AG09319 (cell line): ENCODE measurements at regions not wholly inside any gene's neighbourhood (a gene's known extent, or its start where the extent isn't known, plus 50 kb on each side); places are given as distances from the start of the nearest gene placed in this dataset.

ENCODE experiments used
- DNase-seq: peaks from one replicate; pipeline ENCODE4 v3.0.0-alpha.2; 2010; ENCODE audit warnings: low read depth; ENCODE audit errors: extremely low read depth
- CTCF ChIP-seq: IDR thresholded peaks from 2 replicates; pipeline ENCODE4 v1.5.1; 2011; ENCODE audit warnings: low read depth, mild to moderate bottlenecking, inconsistent platforms, low read length, moderate library complexity

GRCh38 chr10:114708084-114708483 is 50.0 kb upstream of the ABLIM1 start:
- no peak for DNase-seq
- TF ChIP-seq CTCF = no peak

GRCh38 chr10:114708717-114709335 is 50.8 kb upstream of the ABLIM1 start:
- TF ChIP-seq CTCF = no peak
- no peak for DNase-seq

- no peak for DNase-seq
- TF ChIP-seq CTCF = no peak
Measured at GRCh38 chr10:114709984-114710383, 51.9 kb upstream of the ABLIM1 start.

- TF ChIP-seq CTCF = no peak
- no peak for DNase-seq
Measured at GRCh38 chr10:114711176-114711868, 53.2 kb upstream of the ABLIM1 start.

- DNase-seq = no peak
- no peak for TF ChIP-seq CTCF
Measured at GRCh38 chr10:114711869-114712250, 53.8 kb upstream of the ABLIM1 start.

GRCh38 chr10:114713525-114714090 is 55.5 kb upstream of the ABLIM1 start:
- DNase-seq = no peak
- TF ChIP-seq CTCF = no peak

- no peak for TF ChIP-seq CTCF
Measured at GRCh38 chr10:114714281-114714741, 56.2 kb upstream of the ABLIM1 start.

More at GRCh38 chr10:114714281-114714741, 56.2 kb upstream of the ABLIM1 start:
- peak; percentile 49 for DNase-seq
